ENCODE measurements at regions not wholly inside any gene's neighbourhood (a gene's known extent, or its start where the extent isn't known, plus 50 kb on each side); places are given as distances from the start of the nearest gene placed in this dataset.
"Not testable (repeated sequence)": the region's sequence is repeated elsewhere in the genome, so short reads cannot be mapped to it uniquely, and the experiment has no call there.

DNA sequence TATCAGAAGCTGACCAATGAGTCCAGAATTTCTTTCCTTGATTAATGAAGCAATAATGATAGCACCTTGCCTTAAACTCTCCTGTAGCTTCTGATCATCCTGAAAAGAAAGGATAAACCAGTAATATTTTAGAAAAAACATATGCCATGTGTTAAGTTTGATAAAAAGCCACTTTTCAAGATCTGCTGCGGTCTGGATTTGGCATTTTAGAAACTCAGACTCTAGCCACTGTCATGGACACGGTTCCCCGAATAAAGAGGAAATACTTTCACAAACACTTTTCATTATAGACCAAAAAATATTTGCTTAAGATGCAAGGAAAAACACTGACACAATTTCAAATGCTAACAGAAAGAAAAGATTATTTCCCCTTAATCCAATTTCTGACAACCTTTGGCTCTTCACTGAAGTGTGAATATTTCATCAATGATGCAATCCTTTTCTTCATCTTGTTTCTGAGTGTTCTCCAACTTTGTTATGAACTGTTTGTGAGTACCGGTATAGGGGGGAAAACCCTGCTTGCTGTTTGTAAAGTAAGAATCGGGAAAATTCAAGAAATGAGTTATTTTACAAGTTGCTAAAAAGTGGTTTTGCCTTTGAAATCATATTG lies 329.5 kb downstream of the CRPPA start:
- DNase-seq (ENCODE audit: low spot score) = no peak

DNA sequence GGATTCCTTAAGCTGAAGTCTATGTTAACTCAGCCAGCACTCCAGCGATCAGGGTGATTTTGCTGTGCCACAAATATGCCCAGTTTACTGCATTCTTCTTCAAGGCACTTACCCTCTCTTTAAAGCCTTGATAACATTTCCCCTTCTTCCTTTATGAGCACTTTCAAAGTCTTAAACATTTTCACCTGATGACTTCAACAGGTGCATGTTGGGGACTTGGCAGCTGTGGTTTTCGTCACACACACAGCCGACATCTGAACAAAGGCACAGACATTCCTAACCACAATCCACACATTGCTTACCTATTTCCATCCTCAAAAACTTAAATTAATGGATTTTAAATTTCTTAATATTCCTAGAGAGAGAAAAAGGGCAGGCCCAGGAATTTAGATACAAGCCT lies 331.5 kb downstream of the CRPPA start:
- no peak for DNase-seq (ENCODE audit: low spot score)

DNA sequence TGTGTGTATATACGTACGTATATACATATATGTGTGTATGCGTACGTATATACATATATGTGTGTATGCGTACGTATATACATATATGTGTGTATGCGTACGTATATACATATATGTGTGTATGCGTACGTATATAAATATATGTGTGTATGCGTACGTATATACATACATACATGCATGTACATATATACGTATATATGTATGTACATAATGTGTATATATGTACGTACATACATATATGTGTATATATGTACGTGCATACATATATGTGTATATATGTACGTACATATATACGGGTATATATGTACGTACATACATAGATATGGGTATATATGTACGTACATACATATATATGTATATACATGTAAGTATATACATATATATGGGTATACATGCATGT lies 332.1 kb downstream of the CRPPA start:
- DNase-seq (ENCODE audit: low spot score) = no peak

DNA sequence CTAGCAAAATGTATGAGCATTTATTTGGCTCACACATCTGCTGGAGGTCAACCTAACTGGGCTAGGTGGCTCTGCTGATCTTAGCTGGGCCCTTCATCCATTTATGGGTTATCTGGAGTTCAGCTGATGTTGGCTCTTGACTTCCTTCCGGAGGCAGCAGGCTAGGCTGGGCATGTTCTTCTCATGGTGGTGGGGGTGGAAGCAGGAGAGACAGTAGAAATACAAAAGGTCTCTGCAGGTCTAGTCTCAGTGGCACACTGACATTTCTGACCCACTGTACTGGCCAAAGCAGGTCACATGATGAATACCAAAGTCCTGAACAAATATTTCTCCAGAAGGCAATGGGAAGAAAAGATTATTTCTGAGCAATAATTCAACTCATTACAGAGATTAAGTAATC lies 334.6 kb downstream of the CRPPA start:
- DNase-seq (ENCODE audit: low spot score) = no peak

DNA sequence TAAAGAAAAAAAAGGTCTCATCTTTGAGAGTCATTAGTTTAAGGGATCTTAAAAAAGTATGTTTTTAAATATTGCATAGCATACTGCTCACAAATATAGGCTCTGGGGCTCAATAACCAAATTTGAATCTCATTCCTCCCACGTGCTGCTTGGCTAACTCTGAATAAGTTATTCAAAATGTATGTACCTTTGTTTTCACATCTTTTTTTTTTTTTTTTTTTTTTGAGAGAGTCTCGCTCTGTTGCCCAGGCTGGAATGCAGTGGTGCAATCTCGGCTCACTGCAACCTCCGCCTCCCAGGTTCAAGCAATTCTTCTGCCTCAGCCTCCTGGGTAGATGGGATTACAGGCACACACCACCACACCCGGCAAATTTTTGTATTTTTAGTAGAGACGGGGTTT lies 335.6 kb downstream of the CRPPA start:
- DNase-seq (ENCODE audit: low spot score) = not testable (repeated sequence)

DNA sequence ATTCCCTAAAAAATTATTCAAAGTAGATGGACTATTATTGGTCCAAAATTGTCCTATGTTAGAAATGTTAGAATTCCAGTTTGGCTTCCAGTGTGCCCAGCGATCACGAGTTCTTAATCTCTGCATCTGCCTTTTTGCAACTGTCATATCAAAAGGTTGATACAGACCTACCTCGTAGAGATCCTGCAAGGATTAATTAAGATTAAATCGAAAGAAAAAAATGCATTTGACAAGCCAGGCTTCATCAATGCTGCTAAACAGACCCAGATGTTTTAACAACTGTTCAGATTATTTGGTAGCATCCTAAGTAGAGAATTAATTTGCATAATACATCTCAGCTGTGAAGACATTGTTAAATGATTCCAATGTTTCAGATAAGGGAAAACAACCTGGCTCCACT lies 336.5 kb downstream of the CRPPA start:
- DNase-seq (ENCODE audit: low spot score) = no peak

DNA sequence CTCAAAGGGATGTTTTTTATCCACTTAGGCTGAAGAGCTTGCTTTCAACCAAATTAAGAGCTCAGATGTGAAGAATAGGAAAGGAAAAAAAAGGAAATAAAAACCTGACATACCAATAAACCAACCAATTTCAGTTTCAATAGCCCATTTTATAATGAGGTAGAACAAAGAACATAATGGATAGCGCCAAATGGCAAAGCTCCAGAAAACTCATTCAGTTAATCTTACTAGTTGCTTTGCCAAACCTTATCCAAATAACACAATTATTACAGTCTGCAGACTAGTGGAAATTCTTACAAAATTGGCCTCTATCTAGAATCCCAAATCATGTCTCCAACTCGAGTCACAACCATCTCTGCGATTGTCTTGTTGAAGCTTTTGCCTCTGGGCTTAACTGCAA lies 337.0 kb downstream of the CRPPA start:
- no peak for DNase-seq (ENCODE audit: low spot score)

DNA sequence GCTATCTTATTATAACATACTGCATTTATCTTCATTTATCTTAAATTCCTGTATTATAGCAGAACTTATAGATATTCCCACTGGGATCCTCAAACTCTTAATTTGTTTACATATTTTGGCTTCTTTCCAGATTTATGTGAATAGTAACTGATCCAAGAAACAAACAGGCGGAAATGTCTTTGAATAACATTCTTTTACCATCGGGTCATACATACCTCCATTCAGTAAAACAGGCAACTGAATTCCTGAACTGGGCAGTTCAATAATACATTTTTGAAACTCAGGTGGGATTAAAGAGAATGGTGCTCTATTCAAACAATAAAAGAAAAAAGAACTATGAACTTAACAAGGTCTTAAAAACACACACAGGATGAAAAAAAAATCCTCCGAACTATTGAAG lies 337.4 kb downstream of the CRPPA start:
- DNase-seq (ENCODE audit: low spot score) = no peak

DNA sequence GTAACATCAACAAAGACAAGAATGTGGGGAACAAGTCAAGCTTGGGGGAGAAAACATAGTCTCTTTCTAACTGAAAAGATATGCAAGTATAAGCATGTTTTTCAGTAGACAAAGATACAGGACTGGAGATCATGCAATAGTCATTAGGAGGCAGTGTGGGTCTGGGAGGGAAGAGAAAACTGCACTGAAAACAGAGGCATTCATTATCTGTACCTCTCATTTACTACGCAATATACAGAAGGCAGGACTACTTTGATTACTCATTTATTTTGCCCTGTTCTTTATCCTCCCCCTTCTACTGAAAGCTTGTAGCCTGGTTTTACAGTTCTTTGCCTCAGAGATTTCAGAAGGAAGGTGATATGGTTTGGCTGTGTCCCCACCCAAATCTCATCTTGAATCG lies 341.2 kb downstream of the CRPPA start:
- DNase-seq (ENCODE audit: low spot score) = no peak

DNA sequence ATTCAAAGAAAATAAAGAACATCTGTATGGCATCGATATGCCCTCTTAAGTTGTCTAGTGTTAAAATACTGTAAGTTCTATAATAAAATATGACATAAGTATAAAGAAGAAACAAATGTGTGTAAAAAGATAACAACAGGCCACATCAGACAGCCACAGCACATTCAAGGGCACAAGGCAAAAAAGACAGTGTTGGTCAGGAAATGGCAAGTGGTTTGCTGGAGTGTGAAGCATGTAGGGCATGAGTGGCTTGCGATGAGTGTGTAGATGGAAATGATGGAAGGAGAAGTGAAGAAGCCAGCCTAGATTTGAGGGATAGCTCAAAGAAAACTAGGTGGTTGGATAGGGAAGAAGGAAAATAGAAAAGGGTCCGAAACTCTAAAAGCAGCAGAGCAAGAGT lies 341.6 kb downstream of the CRPPA start:
- DNase-seq (ENCODE audit: low spot score) = no peak

DNA sequence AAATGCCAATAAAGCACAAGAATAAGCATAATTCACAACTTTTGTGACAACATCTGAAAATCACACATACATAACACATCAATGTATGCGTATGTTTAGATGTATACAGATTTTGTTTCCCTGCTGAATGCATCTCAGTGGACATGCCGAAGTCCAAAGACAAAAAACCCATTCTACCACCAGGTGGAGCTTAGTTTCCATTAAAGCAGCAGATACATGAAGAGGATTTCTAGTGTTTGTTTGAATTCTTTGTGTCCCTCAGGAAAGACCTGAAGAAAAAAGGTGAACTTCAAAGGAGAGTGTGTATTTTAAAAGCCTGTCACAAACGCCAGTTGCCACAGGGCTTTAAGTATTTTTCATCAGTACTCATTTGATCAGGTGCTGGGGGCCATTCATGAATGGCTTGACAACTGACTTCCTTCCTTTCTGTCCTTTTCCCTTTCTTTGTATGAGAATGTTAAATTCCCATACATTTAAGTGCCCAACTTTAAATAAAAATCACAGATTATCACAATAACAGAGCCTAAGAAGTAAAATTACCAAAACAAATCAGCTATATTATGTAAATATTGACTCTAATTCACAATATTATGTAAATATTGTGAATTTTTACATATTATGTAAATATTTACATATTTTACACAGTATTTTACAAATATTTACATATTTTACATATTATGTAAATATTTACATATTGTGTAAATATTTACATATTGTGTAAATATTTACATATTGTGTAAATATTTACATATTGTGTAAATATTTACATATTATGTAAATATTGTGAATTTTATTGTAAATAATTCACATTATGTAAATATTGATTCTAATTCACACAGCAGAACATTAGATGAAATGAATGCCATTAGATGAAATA lies 343.0 kb downstream of the CRPPA start:
- peak; percentile 72 for DNase-seq (ENCODE audit: low spot score)

DNA sequence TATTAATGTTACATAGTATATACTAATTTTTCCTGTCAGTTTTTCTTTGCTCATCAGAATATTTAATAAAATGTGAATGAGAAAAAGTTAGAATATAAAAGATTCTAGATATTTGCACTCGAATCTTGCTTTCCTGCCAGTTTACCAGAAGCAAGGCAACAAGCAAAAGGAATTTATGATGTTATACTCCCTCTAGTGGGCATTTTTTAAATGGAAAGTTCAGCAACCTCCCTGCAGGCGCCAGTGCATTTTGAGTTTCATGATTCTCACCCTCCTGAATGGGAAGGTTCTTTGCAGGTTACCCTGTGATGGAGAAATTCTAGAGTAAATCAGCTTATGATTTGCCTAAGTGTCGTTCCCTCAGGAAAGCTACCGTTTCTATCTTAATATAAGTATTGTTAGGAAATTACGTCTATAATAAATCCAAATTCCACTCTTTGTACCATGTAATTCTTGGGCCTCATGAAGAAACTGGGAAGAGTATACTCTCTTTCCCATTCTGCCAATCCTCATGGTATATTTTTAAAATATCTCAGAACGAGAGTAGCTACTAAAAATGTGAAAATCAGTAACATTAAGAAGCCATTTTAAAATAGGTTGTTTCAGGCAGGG lies 350.0 kb downstream of the CRPPA start:
- peak; percentile 77 for DNase-seq (ENCODE audit: low spot score)

DNA sequence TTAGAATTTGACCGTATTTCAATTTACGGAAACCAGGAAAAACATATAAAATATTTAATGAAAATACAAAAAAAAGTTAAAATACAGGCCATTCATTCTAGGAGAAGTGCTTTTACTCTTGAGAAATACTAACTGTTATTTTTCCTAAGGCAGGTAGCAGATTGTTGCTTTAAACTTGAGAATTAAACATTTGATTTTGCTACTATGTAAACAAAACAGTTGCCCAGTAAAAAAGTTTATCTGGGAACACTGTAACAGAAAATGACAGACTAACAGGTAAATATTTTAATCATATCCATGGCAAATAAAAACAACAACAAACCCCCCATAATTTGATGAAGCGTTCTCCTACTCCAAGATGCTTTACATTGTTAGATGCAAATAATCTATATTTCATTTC lies 350.5 kb downstream of the CRPPA start:
- DNase-seq (ENCODE audit: low spot score) = no peak

DNA sequence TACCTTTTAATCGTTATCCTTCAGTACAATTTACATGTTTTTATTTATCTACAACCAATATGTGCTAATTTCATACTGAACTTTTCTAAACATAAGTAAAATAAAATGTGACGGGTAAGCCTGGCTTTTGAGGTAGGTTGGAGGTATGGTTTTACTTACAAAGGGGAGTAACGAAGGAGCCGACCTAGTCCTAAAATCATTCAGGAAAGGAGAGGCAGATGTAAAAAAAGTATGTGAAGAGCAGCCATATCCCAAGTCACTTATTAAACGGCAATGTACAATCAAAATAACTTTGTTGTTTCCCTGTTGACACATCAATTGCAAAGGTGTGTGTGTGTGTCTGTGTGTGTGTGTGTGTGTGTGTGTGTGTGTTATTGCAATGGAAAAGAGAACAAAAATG lies 351.3 kb downstream of the CRPPA start:
- DNase-seq (ENCODE audit: low spot score) = no peak

DNA sequence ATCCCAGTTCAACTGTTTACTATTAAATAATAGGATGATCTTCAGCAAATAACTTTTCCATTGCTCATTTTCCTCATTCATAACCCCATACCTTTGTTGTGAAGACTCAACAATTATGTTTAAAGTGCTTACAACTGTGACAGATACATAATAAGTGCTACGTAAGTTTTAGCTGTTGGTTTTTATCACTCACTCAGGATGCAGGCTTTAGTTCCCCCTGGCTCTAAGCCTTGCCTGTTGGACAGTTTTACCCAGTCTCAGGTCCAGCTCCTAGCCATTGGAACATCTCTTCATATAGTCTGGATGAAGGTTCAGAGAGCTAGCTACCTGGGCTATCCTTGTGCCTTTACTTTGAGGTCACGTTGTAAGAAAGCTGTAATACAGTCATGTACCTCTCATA lies 353.2 kb downstream of the CRPPA start:
- no peak for DNase-seq (ENCODE audit: low spot score)

DNA sequence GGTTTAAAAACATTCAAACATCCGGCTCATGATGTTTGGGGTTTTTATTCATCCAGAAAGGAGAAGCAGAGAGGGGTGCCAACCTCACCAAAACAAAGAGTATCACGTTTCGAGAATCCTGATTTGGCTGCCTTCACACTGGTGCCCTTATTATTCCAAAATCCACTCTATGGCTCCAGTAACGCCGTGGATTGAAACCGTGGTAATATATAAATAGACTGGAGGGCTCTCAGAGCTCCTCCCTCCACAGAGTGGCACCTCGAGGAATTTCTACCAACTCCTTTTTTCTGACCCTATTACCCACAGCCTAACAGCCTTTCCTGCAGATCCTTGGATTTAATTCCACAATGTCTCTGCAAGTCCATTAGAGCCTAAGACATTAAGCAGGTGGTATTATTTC lies 353.6 kb downstream of the CRPPA start:
- DNase-seq (ENCODE audit: low spot score) = no peak

DNA sequence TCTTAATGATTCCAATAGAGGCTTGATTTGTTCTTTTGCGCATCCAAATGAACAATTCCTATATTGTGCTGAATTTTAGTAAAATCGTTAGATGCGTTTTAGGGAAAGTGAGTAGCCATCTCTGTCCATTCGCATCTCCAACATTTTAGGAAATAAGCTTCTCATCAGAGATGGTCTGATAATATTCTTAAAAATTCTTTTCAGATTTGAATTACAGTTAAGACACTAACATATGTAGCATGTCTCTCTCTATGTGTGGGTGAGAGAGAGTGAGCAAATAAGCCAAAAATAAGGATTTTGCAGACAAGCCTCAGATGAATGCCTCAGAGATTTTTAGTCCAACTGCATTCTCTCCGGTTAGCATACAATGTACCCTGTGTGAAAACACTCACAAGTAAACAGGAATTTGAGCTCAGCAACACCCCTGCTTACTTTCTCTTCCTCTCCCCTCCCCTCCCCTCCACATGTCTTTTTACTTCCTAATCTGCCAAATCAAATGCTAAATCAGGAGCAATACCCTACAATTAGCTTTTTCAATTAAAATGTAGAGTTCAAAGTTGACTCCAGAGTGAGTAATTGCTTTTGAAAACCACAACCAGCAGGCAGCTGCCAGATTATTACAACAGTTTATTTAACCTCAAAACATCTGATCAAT lies 354.4 kb downstream of the CRPPA start:
- no peak for DNase-seq (ENCODE audit: low spot score)

DNA sequence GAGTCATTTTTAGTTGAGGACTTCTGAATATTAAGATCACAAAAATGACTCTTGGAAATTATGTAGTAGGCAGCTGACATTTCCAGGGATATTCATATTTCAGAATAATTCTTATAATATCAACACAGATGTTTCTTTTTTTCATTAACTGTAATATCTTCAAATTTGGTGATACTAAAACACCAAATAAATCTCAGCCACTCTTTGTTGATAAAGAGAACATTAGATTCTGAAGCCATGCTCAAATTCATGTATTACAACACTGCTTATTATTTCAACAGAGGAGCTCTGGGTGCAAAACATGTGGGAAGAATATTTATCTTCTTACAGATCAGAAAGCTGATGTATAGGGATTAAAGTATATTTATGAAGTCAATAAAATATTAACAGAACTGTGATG lies 355.4 kb downstream of the CRPPA start:
- DNase-seq (ENCODE audit: low spot score) = no peak

DNA sequence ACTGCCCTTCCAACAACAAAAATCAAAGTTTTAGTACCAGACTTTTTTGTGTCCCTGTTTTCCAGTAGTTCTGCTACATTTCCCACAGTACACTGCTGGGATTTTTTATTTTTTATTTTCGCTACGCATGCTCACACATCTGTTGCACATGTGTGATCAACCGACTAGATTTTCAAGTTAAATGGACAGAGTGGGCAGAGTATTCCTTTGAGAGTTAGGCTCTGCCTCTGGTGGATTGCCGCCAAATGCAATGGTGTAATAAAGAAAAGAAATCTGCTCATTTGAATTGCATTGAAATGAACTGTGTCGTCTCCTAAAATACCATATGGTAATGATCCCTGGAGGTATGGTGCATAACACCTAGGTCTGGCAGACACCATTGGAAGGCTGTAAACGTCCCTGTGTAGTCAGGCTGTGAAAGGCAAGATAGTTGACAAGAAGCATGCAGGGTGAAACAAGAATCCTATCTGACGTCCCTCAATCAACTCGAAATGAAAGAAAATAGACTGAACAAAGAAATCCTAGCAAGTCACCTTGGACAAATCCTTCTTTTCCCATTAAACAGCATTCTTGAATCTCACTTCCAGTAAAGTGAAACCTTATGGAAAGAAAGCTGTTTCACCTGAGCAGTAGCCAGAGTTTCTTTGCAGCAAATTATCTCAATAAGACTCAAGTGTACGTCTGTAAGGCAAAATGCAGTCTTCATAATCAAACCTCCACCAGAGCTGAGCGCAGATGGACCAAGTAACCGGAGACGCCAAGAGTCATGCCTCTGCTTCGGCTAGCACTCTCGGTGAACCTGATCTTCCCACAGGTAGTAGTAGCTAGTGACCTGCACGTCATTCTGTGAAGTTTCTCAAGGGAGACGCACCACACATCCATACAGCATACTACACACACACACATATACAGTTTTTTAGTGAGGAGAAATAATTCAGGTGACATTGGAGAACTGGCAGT lies 357.3 kb downstream of the CRPPA start:
- DNase-seq (ENCODE audit: low spot score) = no peak

DNA sequence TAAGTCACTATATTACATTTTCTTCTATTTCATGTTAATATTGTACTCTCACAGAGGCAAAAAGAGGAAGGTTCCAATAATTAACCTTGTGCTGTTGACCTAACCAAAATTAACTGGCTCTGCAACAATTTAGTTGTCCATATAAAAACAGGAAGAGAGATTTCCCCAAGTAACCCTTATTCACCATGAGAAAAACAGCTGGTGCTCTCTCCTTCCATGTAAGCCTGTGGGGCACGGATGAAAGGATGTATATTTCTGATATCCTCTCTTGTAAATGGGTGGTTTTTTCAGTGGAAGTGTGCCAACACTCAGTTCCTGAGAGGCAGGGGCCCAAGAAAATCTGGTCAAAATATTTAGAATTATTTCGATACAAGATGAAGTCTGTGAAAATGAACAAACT lies 358.1 kb downstream of the CRPPA start:
- no peak for DNase-seq (ENCODE audit: low spot score)

DNA sequence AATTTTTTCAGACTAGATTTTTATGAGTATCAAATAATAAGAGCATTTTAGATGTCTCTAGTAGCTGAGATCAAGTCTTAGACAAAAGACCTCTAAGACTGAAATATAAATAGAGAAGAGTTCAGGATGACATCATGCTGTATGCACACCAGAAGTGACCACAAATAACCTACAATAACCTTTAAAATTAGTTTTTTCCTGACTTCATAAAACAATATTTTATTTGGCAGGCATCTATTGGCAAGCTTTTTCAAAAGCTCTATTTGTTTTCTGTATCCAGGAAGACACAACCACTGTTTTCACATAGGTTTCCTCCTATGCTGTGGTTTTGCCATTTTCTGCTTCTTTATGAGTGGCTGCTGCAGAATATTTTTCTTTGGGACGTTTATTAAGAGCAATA lies 359.1 kb downstream of the CRPPA start:
- no peak for DNase-seq (ENCODE audit: low spot score)

DNA sequence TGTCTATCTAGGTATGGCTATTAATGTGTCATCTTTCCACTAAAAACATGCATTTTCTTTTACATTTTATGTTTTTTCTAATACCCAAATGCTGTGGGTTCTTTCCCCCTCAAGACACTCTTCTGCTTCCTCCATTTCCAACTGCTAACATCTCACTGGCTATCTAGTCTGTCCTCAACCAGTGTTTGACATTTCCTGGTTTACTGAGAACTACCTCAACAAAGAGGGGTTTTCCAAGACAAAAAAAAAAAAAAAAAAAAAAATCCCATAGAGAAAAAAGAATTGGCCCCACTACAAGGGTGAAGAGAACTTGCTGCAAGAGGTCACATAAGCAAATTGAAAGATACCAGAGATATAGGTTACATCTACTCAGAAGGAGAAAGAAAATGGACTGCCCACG lies 359.7 kb downstream of the CRPPA start:
- no peak for DNase-seq (ENCODE audit: low spot score)

All from RKO (cell line).